Suprapubic skin (tissue), 4 donors: ENCODE measurements at regions not wholly inside any gene's neighbourhood (a gene's known extent, or its start where the extent isn't known, plus 50 kb on each side); places are given as distances from the start of the nearest gene placed in this dataset.

Experiments used
- DNase-seq, 2 donors: peaks; one replicate each; pipeline ENCODE4 v3.0.0-alpha.2; 2019; ENCODE audit warnings: low spot score in 2 of 2
- H3K27ac ChIP-seq: fragments of 200-600 bp; sonication (generic); one replicate; pipeline ENCODE4 v1.5.1; 2019
- H3K27me3 ChIP-seq: fragments of 200-600 bp; sonication (generic); one replicate; pipeline ENCODE4 v1.5.1; 2019
- H3K36me3 ChIP-seq: fragments of 200-600 bp; sonication (generic); one replicate; pipeline ENCODE4 v1.5.1; 2019
- H3K4me1 ChIP-seq: fragments of 200-600 bp; sonication (generic); one replicate; pipeline ENCODE4 v1.5.1; 2019
- H3K4me3 ChIP-seq: fragments of 200-600 bp; sonication (generic); one replicate; pipeline ENCODE4 v1.5.1; 2019; ENCODE audit warnings: mild to moderate bottlenecking
- H3K9me3 ChIP-seq: fragments of 200-600 bp; sonication (generic); one replicate; pipeline ENCODE4 v1.5.1; 2019
- CTCF ChIP-seq, 2 donors: fragments of 200-600 bp in 1 of 2; fragments of 450-650 bp in 1 of 2; sonication (generic) in 1 of 2; IDR thresholded peaks; one replicate each; pipeline ENCODE4 v1.5.1; 2016 to 2019; ENCODE audit warnings: antibody characterized with exemption in 2 of 2, mild to moderate bottlenecking in 1 of 2, moderate library complexity in 1 of 2
- EP300 ChIP-seq: sonication (generic); formaldehyde crosslinking; IDR thresholded peaks from one replicate; pipeline ENCODE4 v1.6.1; 2017; ENCODE audit warnings: antibody characterized with exemption
- POLR2A ChIP-seq, 2 donors: fragments of 450-650 bp; IDR thresholded peaks; one replicate each; pipeline ENCODE4 v1.6.1; 2017; ENCODE audit warnings: antibody characterized with exemption in 2 of 2, mild to moderate bottlenecking in 2 of 2, moderate library complexity in 2 of 2
- POLR2AphosphoS5 ChIP-seq, 3 donors: sonication (generic); formaldehyde crosslinking; IDR thresholded peaks; one replicate each; pipeline ENCODE4 v1.6.1; 2017; ENCODE audit warnings: antibody characterized with exemption in 3 of 3
- WGBS: methylation state at CpG from one replicate; pipeline ENCODE4 v1.1.5; 2018; 5-methylcytosine and 5-hydroxymethylcytosine counted together

- H3K27me3 ChIP-seq: no peaks in the 10 kb centered on the region
- TF ChIP-seq POLR2AphosphoS5 (IDR thresholded peaks at IDR 0.05) (no peak), EP300 (no peak), POLR2A (IDR thresholded peaks at IDR 0.05) (no peak), CTCF (IDR thresholded peaks at IDR 0.05) (no peak)
- H3K27ac ChIP-seq: no peak overlapping the region
- H3K9me3 ChIP-seq: peaks cover 51% of the 10 kb centered on the region
- no peaks in the 10 kb centered on the region for H3K4me1 ChIP-seq
- H3K4me3 ChIP-seq: no peak overlapping the region
- H3K36me3 ChIP-seq: peaks cover 97% of the 10 kb centered on the region
- DNase-seq: peak in 1 of 2 donors; percentile 15
- WGBS: 79% methylated on average over 7 of the region's 8 CpGs
Observed at GRCh38 chr15:25090073-25090733, 135.4 kb downstream of the SNRPN start.

- Histone ChIP-seq H3K4me3 (no peak overlapping the region), H3K4me1 (no peaks in the 10 kb centered on the region), H3K27me3 (no peaks in the 10 kb centered on the region), H3K9me3 (peaks cover 55% of the 10 kb centered on the region), H3K27ac (no peak overlapping the region), H3K36me3 (peaks cover 92% of the 10 kb centered on the region)
- 85% methylated on average over 11 of the region's 12 CpGs for WGBS
- no peak for TF ChIP-seq POLR2AphosphoS5 (IDR thresholded peaks at IDR 0.05)
- no peak for TF ChIP-seq POLR2A (IDR thresholded peaks at IDR 0.05)
- TF ChIP-seq EP300: no peak
- TF ChIP-seq CTCF (IDR thresholded peaks at IDR 0.05): no peak
- no peak for DNase-seq
Observed at GRCh38 chr15:25091421-25092158, 136.8 kb downstream of the SNRPN start.

GRCh38 chr15:25092661-25093060, 137.9 kb downstream of the SNRPN start:
- H3K27me3 ChIP-seq: no peaks in the 10 kb centered on the region
- peaks cover 46% of the 10 kb centered on the region for H3K9me3 ChIP-seq
- no peak overlapping the region for H3K4me3 ChIP-seq
- no peak for TF ChIP-seq CTCF (IDR thresholded peaks at IDR 0.05)
- TF ChIP-seq POLR2A (IDR thresholded peaks at IDR 0.05): no peak
- no peak for TF ChIP-seq POLR2AphosphoS5 (IDR thresholded peaks at IDR 0.05)
- no peak for TF ChIP-seq EP300
- no peak overlapping the region for H3K27ac ChIP-seq
- H3K4me1 ChIP-seq: no peaks in the 10 kb centered on the region
- DNase-seq: no peak
- H3K36me3 ChIP-seq: peaks cover 91% of the 10 kb centered on the region
- WGBS: 83% methylated on average over 2 of the region's 2 CpGs

DNA sequence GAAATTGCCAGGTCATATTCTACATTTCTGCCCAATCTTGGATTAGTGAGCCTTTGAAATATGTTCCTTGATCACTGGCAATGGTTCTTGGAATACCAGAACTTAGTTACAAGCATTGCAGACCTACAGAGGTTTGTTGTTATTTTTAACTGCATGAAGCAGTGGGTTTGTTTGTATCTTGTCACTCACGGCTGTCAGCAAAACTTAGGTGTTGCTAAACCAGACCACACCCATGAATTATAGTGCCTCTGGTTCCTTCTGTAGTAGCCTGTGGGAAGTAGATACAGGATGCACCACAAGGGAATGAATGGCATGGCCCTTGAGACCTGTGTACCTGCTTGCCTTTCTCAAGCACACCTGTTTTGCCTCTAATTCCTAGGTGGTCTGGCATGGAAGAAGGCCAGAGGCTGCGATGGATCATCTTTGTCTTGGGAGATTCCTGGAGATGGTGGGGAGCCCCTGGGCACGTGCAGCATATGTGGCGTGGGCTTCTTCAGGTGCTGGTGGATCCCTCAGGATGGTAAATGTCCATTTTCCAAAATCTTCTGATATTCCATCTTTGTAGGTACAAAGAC, 138.8 kb downstream of the SNRPN start:
- Histone ChIP-seq H3K4me3 (no peak overlapping the region), H3K36me3 (peaks cover 91% of the 10 kb centered on the region), H3K27ac (no peak overlapping the region), H3K9me3 (peaks cover 46% of the 10 kb centered on the region), H3K4me1 (no peaks in the 10 kb centered on the region), H3K27me3 (no peaks in the 10 kb centered on the region)
- WGBS: 84% methylated on average over 4 of the region's 4 CpGs
- no peak for DNase-seq
- TF ChIP-seq EP300: no peak
- no peak for TF ChIP-seq POLR2A (IDR thresholded peaks at IDR 0.05)
- TF ChIP-seq CTCF (IDR thresholded peaks at IDR 0.05): no peak
- TF ChIP-seq POLR2AphosphoS5 (IDR thresholded peaks at IDR 0.05): no peak

- Histone ChIP-seq H3K4me1 (no peaks in the 10 kb centered on the region), H3K4me3 (no peak overlapping the region), H3K36me3 (peaks cover 91% of the 10 kb centered on the region), H3K27me3 (no peaks in the 10 kb centered on the region), H3K9me3 (peaks cover 46% of the 10 kb centered on the region), H3K27ac (no peak overlapping the region)
- DNase-seq: no peak
- WGBS: 98% methylated on average over 5 of the region's 5 CpGs
- TF ChIP-seq CTCF (IDR thresholded peaks at IDR 0.05) (no peak), EP300 (no peak)
Observed at GRCh38 chr15:25094066-25094465, 139.3 kb downstream of the SNRPN start.
